ENCODE measurements at regions not wholly inside any gene's neighbourhood (a gene's known extent, or its start where the extent isn't known, plus 50 kb on each side); places are given as distances from the start of the nearest gene placed in this dataset.
A peak's percentile ranks its signal among the peaks of the same experiment; 100 is the strongest.

- Histone ChIP-seq H3K27me3 (ENCODE audit: insufficient read depth) (no peaks in the 10 kb centered on the region), H3K9me2 (ENCODE audit: insufficient read depth) (no peaks in the 10 kb centered on the region), H3K27ac (ENCODE audit: low read depth) (no peak overlapping the region), H3K4me3 (no peak overlapping the region), H4K20me1 (replicated peaks; ENCODE audit: insufficient read depth) (no peaks in the 10 kb centered on the region), H3F3A (replicated peaks; ENCODE audit: low read depth) (no peaks in the 10 kb centered on the region), H3K4me1 (ENCODE audit: insufficient read depth) (no peaks in the 10 kb centered on the region), H3K4me2 (no peak overlapping the region), H3K79me2 (replicated peaks; ENCODE audit: insufficient read depth) (no peaks in the 10 kb centered on the region), H3K36me3 (ENCODE audit: insufficient read depth) (no peaks in the 10 kb centered on the region), H2AFZ (no peak overlapping the region)
- peaks cover 4% of the 10 kb centered on the region; the same call in 2 of the 3 replicates for H3K9me3 Mint-ChIP-seq
- H3K36me3 Mint-ChIP-seq (ENCODE audit: low read depth): no peaks in the 10 kb centered on the region
- TF ChIP-seq EZH2phosphoT487 (IDR thresholded peaks at IDR 0.05; ENCODE audit: unreplicated experiment) (no peak), NANOG (IDR thresholded peaks at IDR 0.05; ENCODE audit: borderline replicate concordance) (no peak)
- no peak overlapping the region for H3K4me3 Mint-ChIP-seq
- DNase-seq (ENCODE audit: low spot score) (no peak), ATAC-seq (no peak)
- H3K4me1 Mint-ChIP-seq: peaks cover 8% of the 10 kb centered on the region; the same call in 2 of the 3 replicates
- no peak overlapping the region for H3K27ac Mint-ChIP-seq
- H3K27me3 Mint-ChIP-seq (ENCODE audit: insufficient read depth, low read depth, poor library complexity): no peaks in the 10 kb centered on the region
These were observed 57.8 kb upstream of the ATXN1 start for GRCh38 chr6:16818992-16819626.

- Mint-ChIP-seq H3K27me3 (ENCODE audit: insufficient read depth, low read depth, poor library complexity) (no peaks in the 10 kb centered on the region), H3K27ac (no peak overlapping the region), H3K9me3 (peaks cover 16% of the 10 kb centered on the region), H3K4me1 (peaks cover 1% of the 10 kb centered on the region; the same call in 2 of the 3 replicates), H3K4me3 (no peak overlapping the region), H3K36me3 (ENCODE audit: low read depth) (peaks cover 10% of the 10 kb centered on the region; the same call in 2 of the 3 replicates)
- no peaks in the 10 kb centered on the region for H4K20me1 ChIP-seq (replicated peaks; ENCODE audit: insufficient read depth)
- no peak overlapping the region for H3K4me3 ChIP-seq
- H3F3A ChIP-seq (replicated peaks; ENCODE audit: low read depth): no peaks in the 10 kb centered on the region
- DNase-seq (ENCODE audit: low spot score) (no peak), ATAC-seq (no peak)
- no peaks in the 10 kb centered on the region for H3K79me2 ChIP-seq (replicated peaks; ENCODE audit: insufficient read depth)
- H3K9me2 ChIP-seq (ENCODE audit: insufficient read depth): no peaks in the 10 kb centered on the region
- H3K36me3 ChIP-seq (ENCODE audit: insufficient read depth): no peaks in the 10 kb centered on the region
- 0 out of 2 replicates have a peak overlapping the region, but pooled peaks have one; percentile 39 for H2AFZ ChIP-seq
- no peak overlapping the region for H3K27ac ChIP-seq (ENCODE audit: low read depth)
- H3K4me1 ChIP-seq (ENCODE audit: insufficient read depth): no peaks in the 10 kb centered on the region
- H3K27me3 ChIP-seq (ENCODE audit: insufficient read depth): no peaks in the 10 kb centered on the region
- no peak overlapping the region for H3K4me2 ChIP-seq
- TF ChIP-seq STAT1 (IDR thresholded peaks at IDR 0.05; ENCODE audit: unreplicated experiment): no peak
- no peak for TF ChIP-seq ZNF331 (CRISPR knock-in tag; IDR thresholded peaks at IDR 0.05; ENCODE audit: low read depth)
- no peak for TF ChIP-seq JUNB (IDR thresholded peaks at IDR 0.05; ENCODE audit: unreplicated experiment)
- no peak for TF ChIP-seq ZNF114 (CRISPR knock-in tag; IDR thresholded peaks at IDR 0.05)
- TF ChIP-seq CTCF (conservative IDR thresholded peaks at IDR 0.05; ENCODE audit: low read depth in 2 of 2): no peak
- no peak for TF ChIP-seq ETS1 (IDR thresholded peaks at IDR 0.05)
- no peak for TF ChIP-seq NANOG (IDR thresholded peaks at IDR 0.05; ENCODE audit: borderline replicate concordance)
- TF ChIP-seq EZH2 (IDR thresholded peaks at IDR 0.05; ENCODE audit: low read depth, unreplicated experiment): no peak
- no peak for TF ChIP-seq CREB1 (CRISPR knock-in tag; IDR thresholded peaks at IDR 0.05; ENCODE audit: low read depth)
- TF ChIP-seq ZNF462 (CRISPR knock-in tag; IDR thresholded peaks at IDR 0.05): no peak
- no peak for TF ChIP-seq POLR2AphosphoS5 (IDR thresholded peaks at IDR 0.05; ENCODE audit: low read depth)
These were observed 56.3 kb upstream of the ATXN1 start for GRCh38 chr6:16817594-16817993.

All from GM23338 (cell line).